Ramos (cell line): ENCODE measurements at regions not wholly inside any gene's neighbourhood (a gene's known extent, or its start where the extent isn't known, plus 50 kb on each side); places are given as distances from the start of the nearest gene placed in this dataset.

Source experiments
- in situ Hi-C: fragments of 300-500 bp; cut with MboI; formaldehyde crosslinking; loops from one replicate; pipeline ENCODE4 v1.14.3; 2022; ENCODE audit warnings: low sequenced_read_pairs; ENCODE audit not compliant: unreplicated experiment

GRCh38 chr3:56909349-56909748, 107.6 kb upstream of the ARHGEF3 start:
- in situ Hi-C loops, result no loop called here

DNA sequence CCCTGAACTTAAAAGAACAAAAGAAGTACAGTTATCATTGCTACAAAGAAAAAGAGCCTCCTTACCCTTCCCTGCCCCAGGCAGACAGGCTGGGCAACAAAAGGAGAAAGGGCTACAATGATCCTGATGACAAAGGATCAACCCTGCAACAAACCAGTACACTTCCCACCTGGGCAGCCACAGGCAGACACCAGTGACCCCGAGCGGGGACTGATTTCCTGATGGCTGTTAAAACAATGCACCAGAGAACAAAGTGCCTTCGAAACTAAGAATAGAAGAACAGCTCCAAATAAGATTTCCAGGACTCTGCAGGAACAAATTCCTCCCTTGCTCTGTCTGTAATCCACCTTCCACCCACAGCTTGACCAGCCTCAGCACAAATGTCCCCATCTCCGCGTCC, 106.3 kb upstream of the ARHGEF3 start:
- in situ Hi-C loops, result no loop called here

GRCh38 chr3:56904552-56905215, 102.9 kb upstream of the ARHGEF3 start:
- in situ Hi-C loops, result no loop called here

GRCh38 chr3:56903231-56903782, 101.6 kb upstream of the ARHGEF3 start:
- in situ Hi-C loops, result no loop called here

GRCh38 chr3:56902468-56903160, 100.9 kb upstream of the ARHGEF3 start:
- in situ Hi-C loops, result no loop called here

DNA sequence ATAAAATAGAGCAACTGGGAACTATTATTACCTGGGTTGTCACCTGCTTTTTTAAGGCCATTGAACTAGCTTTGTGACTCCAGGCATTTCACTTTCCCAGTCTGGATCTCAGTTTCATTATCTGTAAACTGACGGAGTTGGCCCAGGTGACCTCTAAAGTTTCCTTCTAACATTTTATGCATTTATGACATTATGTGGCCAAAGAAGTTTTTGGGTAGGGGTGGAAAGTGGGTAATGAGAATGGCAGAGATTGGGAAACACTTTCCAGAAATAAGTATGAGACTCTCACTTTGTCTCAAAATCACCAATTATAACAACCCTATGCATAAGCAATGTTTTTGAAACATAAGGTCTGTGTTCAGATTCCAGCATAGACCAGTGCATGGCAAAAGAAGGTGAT, 99.1 kb upstream of the ARHGEF3 start:
- in situ Hi-C loops, result no loop called here

DNA sequence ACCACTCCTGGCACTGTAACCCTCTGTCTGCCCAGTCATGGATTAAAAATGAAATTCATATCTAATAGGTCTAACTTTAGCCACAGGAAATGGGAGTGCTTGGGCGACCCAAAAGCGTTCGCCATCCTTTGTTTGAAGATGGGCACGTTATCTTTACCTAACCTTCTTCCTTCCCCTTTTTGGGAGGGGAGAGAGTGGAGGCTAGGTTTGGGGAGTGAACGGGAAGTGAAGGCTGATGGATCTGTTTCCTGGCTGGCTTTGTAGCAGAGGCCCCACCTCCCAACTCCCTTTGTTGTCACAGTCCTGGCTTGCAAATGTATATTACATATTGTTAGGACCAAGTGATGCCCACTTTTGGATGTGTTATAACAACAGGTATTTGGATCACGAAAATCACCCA, 98.1 kb upstream of the ARHGEF3 start:
- in situ Hi-C loops, result no loop called here

DNA sequence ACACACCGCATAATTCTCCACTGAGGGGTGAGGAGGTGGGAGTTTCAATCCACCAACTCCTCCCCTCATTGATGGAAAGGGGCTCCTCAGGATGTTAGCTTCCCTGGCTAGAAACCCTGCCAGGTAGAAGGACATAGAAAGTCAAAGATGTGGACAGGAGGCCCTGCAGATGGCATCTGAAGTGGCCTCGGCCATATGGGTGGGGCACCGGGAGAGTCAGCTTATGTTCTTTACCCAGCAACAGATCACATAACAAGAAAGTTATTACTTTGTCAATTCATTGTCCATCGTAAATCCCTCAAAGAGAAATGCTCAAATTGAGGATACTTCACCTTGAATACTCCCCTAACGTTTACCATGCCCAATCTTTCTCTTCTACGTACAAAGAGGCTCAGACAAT, 97.3 kb upstream of the ARHGEF3 start:
- in situ Hi-C loops, result no loop called here

GRCh38 chr3:56896357-56896756, 94.6 kb upstream of the ARHGEF3 start:
- in situ Hi-C loops, result no loop called here

DNA sequence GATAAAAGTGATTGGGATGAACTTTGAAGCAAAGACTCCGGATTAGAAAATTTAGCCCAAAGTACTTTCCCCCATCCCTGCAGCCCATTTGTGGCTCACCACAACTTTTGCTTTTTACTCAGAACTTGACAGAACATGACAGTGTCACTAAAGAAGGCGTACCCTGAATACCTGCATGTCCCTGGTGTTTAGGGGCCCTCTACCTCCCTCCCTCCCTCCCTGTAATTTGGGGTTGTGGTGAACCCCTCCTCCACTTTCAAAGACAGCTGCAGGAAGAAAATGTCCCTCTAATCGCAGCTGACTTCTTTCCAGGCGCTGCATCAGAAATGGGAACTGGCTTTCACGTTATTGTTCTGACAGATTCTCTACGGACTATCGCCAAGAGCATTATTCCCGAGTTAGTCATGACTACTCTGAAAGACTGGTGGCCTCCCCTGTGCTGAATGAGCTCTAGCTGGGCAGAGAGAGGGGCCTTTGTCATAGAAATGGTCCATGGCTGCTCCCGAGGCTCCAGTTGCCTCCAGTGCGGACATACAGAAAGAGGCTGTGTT, 93.2 kb upstream of the ARHGEF3 start:
- in situ Hi-C loops, result no loop called here

DNA sequence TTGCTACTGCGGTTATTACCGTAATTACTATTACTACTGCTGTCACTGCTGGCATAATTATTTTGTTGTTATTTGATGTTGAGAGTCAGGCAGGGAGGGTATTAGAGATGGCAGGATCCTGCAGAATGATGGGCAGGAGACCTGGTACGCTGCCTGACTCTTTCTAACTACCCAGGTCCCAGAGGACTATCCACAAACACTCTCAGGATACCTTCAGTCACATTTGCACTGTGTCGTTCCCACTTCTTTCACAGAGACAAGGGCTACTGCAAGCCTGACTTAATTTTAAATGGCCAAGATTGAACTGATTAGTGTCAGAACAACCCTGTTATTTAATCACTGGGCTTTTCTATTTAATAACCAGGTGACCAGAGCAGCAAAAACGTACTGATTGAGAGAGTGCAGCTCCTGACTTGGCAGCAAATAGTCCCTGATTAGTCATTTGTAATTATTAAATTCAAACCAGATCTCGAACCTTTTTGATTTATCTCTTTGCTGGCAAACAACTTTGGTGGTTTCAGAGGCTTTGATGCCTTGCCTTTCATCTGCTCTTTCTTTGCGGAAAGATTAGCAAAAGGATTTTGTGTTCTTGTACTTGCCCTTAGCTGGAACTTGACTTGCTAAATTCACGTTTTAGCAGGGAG, 88.8 kb upstream of the ARHGEF3 start:
- in situ Hi-C loops, result no loop called here

DNA sequence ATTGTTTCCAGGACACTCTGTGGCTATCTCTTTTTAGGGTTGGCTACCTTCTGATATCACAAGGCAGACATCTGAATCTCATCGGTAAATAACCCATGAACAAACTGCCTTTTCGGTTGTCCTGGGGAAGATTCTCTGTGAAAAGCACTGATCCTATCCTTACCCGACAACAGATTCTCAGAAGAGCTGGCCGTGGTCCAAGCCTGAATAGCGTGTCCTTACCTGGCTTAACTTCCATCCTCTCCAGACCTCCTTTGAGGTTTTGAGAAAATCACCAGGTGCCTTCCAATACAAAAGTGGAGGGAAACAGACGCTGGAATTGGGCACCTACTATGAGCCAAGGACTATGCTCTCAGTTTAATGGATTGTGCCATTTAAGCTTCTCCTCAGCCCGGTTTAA, 87.4 kb upstream of the ARHGEF3 start:
- in situ Hi-C loops, result no loop called here

DNA sequence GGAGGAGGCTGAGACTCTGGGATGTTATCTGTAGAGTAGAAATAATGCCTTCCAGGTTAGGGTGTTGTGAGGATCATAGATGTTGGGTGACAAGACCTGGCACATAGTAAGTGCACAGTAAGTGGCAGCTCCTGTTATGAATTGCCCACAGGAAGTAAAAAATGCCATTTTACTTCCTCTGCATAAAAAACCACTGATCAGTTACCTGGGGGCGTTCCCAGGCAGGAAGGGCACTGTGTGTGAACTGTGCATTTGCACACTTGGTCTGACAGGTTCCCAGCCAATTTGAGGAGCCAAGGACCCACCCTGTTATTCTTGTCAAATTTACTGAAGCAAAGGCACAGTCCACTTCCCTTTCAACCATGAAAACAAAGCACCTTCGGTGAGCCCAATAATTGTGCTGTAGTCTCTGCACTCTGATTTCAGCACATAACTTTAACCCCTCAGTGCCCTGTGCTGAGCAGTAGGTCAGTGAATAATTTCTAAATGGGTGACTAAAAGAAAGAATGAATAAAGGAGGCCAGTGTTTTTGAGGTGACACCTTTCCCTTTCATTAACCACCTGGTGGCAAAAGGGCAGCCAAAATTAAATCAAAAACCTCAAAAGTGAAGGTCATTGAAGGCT, 85.8 kb upstream of the ARHGEF3 start:
- in situ Hi-C loops, result no loop called here

DNA sequence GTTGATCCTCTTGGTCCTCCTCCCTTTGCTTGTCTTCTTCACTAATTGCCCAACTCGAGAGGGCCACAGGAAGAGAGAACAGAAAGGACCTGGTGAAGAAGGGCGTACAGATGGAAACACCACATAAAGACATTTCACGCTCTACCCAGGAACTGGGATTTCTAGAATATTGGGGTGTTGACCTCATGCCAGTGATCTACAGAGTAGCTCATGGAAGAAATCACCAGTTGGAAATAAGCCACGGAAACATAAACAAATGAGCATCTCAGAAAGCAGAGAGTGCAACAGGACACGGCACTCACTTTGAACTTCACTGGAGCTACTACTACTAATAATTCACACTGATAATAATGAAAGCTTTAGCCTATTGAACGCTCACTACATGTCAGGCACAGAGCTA, 84.6 kb upstream of the ARHGEF3 start:
- in situ Hi-C loops, result no loop called here

DNA sequence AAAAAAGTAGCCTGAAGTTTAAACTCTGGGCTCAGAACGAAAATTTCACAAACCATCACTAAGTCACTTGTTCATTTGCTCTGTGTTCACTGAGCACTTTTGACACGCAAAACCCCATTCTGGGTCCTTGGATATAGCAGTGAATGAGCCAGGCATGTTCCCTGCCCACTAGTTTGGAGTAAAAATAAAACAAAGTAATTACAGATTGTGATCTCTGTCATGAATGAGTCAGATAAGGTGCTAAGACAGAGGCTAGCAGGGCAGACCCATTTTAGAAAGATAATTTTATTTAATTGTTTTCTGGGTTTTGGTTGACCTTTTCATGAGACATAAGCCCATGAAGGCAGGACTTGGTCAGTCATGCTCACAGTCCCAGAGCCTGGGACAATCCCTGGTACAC, 84.1 kb upstream of the ARHGEF3 start:
- in situ Hi-C loops, result no loop called here

GRCh38 chr3:56885453-56885852, 83.7 kb upstream of the ARHGEF3 start:
- in situ Hi-C loops, result no loop called here

DNA sequence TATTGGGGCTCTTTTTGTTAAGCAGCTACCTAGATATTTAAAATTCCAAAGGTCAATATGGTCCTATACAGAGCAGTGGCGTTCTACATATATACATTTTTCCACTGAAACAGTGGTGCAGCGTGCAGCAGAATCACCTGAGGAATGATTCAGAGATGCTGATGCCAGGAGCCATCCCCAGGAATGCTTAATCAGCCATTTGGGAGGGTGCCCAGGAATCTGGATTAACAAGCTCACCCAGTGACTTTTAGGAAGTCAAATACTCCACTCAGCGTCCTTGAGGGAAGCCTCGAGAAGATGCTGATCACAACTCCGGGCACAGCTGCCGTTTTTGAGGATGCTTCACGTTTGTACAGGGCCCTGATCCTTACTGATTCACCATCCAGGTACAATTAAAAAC, 82.6 kb upstream of the ARHGEF3 start:
- in situ Hi-C loops, result no loop called here

- in situ Hi-C loops, result no loop called here
Measured at GRCh38 chr3:56883828-56884227, 82.1 kb upstream of the ARHGEF3 start.

GRCh38 chr3:56882896-56883295, 81.1 kb upstream of the ARHGEF3 start:
- in situ Hi-C loops, result no loop called here

- in situ Hi-C loops, result no loop called here
Measured at GRCh38 chr3:56881841-56882240, 80.1 kb upstream of the ARHGEF3 start.
